NOMO-1 (cell line): ENCODE measurements at regions not wholly inside any gene's neighbourhood (a gene's known extent, or its start where the extent isn't known, plus 50 kb on each side); places are given as distances from the start of the nearest gene placed in this dataset.

Experiments used
- DNase-seq, 2 experiments: peaks; one replicate each; lab custom pipeline; 2025; ENCODE audit not compliant: unreplicated experiment in 2 of 2; lab: John Stamatoyannopoulos, UW

DNA sequence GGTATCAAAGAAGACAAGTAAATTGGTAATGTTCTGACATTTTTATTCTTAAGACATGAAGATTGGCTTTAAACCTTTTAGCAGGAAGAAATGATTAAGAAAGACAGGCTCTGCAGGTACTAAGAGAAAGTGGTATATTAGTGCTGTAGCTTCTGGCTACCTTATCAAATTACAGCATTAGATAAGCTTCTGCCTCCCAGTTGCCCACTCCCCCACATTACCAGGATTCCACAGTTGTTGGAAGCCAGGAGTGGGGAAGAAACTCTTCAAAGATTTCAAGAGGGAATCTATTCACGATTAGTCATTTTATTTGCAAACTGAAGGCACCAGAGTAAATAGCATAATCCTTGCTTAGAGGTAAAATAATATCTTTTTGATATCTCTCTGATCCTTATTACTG, 274.9 kb downstream of the LMO4 start:
- no peak for DNase-seq

DNA sequence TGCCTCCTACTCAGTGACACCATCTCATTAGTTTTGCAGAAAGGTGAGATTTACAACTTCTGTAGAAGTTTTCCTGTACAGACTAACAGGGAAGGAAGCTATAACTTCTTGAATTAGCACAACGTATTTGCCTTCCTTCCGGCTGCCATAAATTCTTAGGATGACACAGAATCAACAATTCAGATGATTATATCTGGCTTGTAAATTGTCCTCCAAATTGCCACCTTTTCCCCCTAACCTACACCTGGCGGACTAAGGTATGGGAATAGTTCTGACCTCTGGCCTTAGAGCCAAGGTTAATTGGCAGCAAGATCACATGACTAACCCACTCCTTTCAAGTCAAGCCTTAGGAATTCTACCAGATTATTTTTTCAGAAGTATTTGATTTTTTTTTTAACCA, 284.3 kb downstream of the LMO4 start:
- DNase-seq, result peak in 1 of 2 experiments; percentile 11

DNA sequence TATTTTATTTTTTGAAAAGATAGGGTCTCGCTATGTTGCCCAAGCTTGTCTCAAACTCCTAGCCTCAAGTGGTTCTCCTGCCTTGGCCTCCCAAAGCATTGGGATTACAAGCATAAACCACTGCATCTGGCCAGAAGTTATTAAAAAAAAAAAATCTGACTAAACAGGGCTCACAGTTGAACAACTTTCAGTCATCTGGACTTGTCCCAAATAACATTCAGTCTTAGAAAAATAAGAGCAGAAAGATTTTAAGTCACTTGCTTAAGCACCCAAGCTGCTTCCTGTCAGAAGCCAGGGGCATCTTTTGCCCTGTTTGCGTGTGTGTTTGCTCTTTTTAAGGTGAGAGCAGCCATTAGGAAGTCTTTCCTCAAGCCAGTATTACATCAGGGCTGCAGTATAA, 286.8 kb downstream of the LMO4 start:
- no peak for DNase-seq

DNA sequence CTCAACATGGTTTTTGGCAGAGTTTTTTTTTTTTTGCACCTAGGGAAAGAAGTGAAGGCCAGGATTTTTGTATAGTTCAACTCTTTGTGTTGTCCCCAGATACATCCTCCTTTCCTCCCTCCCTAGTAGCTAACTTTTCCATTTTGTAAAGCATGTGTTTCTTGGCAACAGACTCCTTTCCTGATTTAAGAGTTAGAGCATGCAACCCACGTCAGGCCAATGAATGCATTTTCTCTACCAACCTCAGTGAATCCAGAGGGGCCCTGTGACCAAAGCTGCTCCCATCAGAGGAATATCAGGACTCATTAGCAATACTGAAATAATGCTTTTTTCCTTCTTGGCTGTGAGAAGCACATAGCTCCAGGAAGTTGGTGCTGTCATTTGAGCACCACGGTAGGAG, 287.2 kb downstream of the LMO4 start:
- no peak for DNase-seq

DNA sequence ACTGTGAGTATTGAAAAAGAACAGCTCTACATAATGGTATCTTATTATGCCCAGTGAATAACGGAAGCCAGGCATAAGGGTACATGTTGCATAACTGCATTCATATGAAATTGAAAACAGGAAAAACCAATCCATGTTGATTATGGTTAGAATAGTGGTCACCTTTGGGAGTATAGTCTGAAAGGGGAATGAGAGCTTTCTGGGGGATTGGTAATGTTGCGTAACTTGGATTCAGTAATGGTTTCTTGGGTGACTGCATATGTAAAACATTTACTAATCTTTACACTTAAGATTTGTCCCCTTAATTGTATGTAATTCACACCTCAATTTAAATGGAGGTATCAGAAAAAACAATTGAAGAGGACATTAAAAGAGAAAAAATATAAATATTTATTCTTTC, 292.1 kb downstream of the LMO4 start:
- no peak for DNase-seq

DNA sequence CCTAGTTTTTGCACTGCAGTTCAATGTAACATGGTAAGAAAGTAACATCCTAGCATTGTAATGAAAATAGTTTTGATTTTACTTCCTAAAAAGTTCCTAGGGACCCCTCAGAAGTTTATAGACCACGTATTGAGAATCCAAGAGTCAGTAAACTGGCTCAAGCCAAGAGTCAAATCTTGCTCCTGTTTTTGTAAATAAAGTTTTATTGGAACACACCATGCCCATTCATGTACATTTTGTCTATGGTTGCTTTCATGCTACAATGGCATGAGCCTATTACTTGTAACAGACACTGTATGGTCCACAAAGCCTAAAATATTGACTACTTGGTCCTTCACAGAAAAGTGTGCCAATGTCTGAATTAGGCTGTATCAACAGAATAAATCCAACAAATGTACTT, 301.0 kb downstream of the LMO4 start:
- no peak for DNase-seq

DNA sequence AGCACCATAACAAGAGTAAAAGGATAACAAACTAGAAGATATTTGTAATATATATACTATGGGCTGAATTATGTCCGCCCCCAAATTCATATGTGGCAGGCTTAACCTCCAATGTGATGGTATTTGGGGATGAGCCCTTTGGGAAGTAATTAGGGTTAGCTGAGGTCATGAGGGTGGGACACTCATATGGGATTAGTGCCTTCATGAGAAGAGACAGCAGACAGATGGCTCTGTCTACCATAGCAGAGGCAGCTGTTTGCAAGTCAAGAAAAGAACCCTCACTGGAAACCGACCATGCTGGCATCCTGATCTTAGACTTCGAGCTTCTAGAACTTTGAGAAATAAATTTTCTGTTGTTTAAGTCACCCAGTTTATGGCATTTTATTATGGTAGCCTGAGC, 303.6 kb downstream of the LMO4 start:
- no peak for DNase-seq

DNA sequence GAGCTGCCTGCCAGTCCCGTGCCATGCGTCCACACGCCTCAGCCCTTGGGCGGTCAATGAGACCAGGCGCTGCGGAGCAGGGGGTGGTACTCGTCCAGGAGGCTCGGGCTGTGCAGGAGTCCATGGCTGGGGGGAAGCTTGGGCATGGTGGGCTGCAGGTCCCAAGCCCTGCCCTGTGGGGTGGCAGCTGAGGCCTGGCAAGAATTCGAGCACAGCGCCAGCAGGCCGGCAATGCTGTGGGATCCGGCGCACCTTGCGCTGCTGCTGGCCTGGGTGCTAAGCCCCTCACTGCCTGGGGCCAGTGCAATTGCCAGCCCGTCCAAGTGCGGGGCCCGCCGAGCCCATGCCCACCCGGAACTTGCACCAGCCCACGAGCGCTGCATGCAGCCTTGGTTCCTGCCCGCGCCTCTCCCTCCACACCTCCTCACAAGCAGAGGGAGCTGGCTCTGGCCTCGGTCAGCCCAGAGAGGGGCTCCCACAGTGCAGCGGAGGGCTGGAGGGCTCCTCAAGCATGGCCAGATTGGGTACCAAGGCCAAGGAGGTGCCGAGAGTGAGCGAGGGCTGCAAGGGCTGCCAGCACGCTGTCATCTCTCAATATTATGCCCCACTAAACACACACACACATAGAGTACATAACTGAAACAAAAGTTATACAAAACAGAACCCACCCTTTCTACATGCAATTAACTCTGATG, 307.7 kb downstream of the LMO4 start:
- no peak for DNase-seq

DNA sequence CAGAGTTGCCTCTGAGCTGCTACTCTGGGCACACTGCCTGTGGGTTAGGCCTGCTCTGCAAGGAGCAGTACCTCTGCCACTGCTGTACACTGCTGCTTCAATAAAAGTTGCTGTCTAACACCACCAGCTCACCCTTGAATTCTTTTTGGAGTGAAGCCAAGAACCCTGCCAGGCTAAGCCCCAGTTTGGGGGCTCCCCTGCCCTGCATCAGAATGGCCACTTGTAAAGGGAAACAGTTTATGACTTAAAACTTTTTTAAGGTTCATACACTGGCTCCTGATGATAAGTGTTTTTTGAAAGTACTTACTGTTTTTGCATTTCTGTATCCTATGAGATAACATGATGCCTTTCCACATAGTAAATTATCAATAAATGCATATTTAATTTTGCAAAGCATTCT, 310.0 kb downstream of the LMO4 start:
- no peak for DNase-seq

DNA sequence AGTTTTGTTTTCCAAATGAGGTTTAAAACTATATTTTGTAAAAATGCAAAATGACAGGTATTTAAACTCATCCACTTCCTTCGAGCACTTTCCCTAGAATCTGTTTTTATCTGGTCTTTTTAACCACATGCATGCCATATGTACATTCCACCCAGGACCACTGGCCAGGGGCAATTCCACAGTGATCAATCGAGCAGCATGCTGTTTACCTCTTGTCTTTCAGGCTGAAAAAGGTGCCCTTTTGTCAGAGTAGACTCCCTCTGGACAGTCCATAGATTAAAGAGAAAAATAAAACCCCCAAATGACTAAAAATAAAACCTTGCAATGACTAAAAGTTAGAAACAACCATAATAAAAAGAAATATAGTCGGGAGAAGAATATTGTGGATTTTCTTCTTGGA, 313.3 kb downstream of the LMO4 start:
- DNase-seq, result no peak

DNA sequence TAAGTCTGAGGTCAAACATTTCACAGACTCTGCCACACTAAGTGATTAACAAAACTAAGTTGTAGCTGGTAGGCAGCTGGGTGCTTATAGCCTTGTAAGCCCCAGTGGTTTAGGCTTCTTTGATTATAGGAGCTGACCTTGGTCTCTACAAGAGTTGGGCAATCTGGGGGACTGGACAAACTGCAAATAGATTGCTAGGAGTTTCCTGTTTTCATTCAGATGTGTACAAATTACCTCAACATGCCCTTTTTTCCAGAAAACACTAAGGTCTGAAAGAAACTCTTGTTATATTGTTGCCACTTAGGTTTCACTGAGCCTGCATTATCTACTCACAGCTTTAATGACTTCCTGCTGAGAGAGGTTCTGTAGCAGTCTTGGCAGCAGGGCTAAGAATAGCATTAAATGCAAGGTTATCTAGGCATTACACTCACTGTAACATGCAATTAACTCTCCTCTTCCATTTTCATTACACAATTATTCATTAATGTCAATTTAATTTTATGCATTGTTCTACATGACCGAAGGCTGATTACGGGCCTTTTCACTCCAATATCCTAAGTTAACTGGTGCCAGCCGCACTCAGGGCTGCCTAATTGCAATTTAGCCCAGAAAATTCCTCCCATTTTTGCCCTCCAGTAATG, 314.0 kb downstream of the LMO4 start:
- peak in 1 of 2 experiments; percentile 59 for DNase-seq

DNA sequence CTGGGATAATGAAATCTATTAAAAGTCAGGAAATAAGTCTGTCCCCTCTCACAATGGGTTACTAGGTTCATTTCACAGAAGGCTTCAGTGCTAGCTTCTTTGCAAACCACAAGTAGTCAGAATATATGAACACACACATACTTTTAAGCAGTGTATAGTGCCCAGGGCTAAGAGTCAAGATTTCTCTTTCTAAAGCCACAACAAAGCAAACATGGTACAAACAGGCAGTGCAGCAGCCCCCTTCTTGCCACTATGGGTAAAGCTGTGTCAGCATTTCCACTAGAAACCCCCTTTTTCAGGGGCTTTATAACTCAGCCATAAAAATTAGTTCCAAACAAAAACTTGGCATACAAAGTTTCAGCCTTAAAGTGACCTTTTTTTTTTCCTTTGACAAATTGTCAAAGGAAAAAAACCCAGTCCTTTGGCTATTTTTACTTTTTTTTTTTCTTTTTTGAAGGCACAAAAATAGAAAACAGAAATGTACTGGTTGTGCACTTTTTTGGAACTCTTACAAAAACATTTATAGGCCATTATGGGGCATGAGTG, 315.4 kb downstream of the LMO4 start:
- no peak for DNase-seq

DNA sequence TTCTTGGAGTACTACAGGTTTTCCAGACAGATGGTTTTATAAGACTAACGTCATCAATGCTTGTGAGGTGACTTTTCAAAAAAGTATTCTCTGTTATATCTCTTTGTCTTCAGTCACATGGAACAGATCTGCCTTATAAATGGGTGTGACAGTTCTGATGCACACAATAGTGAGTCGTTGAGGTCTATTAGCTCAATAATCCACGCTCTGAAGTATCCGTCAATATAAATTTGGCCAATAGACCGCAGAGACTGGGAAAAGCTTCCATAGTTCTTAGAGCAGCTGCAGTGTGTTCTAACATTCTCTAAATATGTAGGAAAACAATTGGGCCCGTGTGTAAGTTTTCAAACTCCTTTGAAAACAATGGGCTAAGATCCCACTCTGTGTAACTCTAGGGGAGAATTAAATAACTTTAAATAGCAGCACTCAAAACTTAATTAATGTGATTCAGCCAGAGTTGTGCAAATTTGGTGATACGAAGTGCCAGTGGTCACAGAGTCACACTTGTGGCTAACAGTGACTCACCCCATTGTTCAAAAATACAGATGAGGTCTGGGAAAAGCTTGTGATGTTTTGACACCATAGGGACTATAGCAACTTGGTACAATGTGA, 316.0 kb downstream of the LMO4 start:
- peak; percentile 1 to 51 for DNase-seq

DNA sequence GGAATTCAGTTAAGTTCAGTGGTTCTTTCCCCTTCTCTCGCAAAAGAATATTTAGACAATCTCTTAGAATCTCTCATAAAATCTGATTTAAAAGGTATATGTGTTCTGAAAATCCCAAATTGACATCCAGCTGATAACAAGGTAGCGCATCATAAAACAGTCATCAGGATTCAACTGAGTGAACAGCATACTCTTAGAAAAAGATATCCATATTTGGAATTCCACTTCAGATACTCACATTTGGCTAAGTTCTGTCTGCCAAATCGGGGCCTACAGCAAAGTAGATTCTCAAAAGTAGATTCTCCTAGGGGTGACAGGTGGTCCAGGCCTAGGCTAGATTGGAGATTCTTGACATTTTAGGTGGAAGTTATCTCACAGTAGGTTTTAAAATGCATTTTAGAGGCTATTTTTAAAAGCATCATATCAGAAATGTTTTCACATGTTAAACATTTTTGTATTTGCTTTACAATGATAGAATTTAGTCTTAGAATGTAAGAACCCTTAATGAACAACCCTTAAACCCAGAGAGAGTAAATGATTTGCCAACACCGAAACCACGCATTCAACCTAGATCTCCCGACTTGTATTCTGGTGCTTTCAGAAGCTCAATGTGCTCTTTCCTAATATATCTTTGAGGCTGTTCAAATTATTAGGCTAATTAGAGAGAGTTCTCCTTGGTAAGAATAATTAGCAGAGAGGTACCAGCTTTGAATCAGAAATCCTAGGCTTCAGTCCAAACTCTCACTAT, 318.9 kb downstream of the LMO4 start:
- DNase-seq, result no peak

DNA sequence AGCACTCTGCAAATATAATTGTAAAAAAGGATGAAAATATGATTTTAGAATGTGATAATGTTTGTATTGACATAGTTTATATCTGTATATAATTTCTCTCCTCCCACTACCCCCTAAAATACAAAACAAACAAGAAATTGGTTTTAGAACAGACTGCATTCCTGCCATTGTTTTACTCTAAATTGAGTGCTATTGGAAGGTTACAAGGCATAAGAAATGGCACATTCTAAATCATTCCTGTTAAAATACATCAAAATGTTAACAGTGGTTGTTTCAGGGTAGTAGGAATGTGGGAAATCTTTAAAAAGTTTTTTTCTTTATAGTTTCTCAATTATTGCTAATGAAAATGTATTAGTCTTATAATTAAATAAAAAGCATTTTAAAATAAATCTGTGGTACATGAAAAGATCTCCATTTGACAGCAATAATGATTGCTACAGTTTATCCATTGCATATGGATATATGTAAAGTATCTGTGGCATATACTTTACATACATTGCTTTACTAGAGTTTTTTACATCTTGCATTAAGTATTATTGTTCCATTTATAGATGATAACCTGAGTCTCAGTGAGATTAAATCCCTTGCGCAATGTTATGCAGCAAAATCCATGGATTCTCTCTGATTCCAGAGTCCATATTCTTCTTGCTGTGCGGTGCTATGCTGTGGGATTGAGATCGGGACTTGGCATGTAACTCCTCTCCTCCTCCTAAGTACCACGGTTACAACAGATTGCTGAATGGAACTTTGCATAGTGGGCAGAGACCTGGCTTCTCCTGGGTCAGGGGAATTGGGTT, 319.8 kb downstream of the LMO4 start:
- no peak for DNase-seq

DNA sequence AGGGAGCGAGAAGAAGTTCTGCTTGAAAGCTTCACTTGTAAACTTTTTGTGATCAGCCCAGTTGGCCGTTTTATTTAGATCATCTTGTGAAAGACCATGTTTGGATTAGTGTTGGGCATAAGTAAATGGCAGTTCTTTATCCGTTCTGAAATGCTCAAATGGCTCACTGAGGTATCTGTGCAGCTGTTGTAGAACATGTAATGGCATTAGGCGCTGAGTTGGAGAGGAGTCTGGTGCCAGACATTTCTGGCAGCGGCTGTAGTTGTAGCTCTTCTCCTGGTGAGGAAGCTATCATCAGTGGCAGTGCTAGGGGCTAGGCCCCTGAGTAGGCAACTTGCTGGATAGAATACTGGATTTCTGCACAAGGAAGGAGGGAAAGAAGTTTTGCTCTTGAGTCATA, 321.6 kb downstream of the LMO4 start:
- DNase-seq, result no peak

DNA sequence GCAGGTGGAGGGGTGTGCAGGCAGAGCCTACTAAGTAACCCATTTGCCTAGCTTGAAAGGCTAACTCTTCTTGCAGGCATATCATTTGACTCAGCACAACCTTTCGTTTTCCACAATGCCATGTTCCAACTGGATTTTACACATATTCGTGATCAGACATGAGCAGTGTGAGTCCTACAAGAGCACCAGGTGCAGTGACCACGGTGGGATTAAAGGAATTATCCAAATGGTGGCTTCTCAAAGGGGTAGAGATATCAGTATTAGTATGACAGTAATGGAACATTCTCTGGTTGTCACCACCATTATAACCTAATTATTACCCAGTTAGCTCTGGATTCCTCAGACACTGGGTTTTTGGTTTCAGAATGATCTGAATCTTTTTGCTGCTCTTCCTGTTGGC, 323.5 kb downstream of the LMO4 start:
- DNase-seq, result no peak

DNA sequence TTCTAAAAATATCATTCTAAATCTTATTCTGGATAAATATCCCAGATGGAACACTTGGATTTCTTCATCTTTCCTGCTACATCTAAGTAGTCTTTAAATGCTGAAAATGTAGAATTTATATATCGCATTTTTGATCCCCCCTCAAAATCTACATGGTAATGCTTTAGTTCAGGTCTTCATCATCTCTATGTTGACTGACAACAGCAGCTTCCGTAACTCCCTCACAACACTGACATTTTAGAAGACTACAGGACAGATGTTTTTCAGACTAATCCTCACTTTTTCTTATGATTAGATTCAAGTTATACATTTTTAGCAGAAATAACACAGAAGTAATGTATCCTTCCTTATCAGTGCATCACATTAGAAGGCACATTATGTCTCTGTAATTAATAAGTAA, 336.5 kb downstream of the LMO4 start:
- DNase-seq, result no peak

DNA sequence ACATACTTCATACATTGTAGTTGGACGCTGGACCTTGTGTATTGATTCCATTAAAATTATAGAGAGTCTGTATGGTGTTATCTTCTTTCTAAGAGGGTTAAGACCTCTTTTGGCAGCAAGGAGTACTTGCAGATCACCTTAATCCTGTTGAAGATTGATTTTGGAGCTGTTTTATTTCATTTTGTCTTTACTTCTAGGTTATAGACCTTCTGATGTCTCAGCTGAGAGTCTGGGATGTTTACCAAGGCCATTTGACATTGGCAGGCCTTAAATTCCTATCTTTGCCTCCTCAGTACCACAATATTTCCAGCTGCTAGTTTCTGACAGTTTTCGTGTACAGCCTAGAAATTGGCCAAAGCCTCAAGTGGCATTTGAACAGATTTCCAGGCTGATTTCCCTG, 338.0 kb downstream of the LMO4 start:
- DNase-seq, result no peak

DNA sequence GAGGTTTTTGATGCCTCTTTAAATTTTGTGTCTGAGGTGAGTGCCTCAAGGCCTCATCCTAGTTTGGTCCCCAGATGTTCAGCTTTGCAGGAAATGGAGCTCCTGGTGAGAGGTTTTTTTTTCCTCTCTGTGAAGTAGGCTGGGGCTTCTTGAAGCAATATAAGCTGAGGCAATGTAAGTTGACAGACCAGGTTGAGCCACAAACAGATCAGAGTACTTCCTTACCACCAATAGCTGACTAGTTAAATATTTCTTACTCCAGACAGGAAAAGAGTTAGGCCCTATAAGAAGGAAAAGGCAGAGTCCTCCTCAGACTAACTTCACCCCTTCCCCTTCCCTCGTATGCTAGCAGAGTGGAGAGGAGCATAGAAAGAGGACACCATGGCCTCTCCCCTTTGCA, 341.0 kb downstream of the LMO4 start:
- DNase-seq, result no peak

DNA sequence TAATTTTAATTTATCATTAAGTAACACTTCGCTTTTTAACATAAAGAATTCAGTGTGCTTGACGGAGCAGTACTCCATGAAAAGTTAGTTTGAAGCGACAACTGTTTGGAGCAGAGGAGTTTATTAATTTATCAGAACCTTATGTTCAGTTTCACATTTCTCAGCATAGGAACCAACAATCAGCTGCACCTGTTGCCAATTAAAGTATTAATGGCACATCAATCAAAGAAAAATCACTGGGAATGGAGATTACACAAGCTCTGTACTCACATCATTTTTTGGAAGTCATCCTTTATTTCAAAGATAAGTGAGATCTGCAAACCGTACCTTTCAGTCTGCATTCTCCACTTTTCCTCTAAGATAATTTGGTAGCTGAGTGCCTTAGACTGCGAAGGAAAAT, 344.6 kb downstream of the LMO4 start:
- no peak for DNase-seq
